ENCODE measurements at regions not wholly inside any gene's neighbourhood (a gene's known extent, or its start where the extent isn't known, plus 50 kb on each side); places are given as distances from the start of the nearest gene placed in this dataset.

GRCh38 chr5:153050496-153051179 lies 439.8 kb upstream of the GRIA1 start:
- TF ChIP-seq, protein P1, sequence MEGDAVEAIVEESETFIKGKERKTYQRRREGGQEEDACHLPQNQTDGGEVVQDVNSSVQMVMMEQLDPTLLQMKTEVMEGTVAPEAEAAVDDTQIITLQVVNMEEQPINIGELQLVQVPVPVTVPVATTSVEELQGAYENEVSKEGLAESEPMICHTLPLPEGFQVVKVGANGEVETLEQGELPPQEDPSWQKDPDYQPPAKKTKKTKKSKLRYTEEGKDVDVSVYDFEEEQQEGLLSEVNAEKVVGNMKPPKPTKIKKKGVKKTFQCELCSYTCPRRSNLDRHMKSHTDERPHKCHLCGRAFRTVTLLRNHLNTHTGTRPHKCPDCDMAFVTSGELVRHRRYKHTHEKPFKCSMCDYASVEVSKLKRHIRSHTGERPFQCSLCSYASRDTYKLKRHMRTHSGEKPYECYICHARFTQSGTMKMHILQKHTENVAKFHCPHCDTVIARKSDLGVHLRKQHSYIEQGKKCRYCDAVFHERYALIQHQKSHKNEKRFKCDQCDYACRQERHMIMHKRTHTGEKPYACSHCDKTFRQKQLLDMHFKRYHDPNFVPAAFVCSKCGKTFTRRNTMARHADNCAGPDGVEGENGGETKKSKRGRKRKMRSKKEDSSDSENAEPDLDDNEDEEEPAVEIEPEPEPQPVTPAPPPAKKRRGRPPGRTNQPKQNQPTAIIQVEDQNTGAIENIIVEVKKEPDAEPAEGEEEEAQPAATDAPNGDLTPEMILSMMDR (conservative IDR thresholded peaks at IDR 0.05; ENCODE audit: low read depth, low read length) = no peak
- no peak overlapping the region for H3K4me3 ChIP-seq (ENCODE audit: low read length)
- DNase-seq (ENCODE audit: low read depth) = no peak

DNA sequence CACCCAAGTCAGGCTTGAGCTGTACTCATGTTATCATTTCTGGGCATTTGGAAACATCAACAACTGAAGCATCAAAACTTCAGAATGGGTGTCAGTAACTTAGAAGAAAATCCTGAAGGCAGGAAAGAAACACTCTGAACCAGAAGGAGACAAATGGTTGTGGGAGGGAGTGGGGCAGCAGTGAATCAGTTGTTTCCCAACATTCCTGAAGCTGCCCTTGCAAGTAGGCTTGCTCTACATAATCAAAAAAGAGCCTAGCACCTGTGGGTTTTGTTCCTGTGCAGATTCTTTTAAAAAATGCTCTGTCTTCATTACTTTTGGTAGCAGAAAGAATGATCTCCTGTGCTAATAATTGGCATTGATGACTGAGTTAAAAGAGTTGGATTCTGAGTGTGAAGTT lies 424.2 kb upstream of the GRIA1 start:
- no peak overlapping the region for H3K4me3 ChIP-seq (ENCODE audit: low read length)
- TF ChIP-seq, protein P1 (conservative IDR thresholded peaks at IDR 0.05; ENCODE audit: low read depth, low read length) = no peak
- DNase-seq (ENCODE audit: low read depth) = no peak

DNA sequence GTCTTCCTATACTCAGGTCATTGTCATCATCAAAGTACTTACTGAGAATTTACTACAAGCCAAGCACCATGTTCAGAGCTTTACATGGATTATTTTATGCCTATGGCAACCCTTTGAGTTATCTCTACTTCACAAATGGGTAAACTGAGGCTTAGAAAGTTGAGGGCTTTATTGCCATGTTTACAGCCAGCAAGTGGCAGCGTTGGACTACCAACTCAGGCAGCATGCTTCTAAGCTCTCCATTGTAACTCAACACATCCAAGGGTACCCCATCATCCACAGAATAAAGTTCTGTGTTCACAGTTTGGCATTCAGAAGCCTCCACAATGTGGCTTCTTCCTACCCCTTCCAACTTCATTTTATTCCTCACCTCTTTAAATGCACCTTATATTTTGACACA lies 422.6 kb upstream of the GRIA1 start:
- no peak overlapping the region for H3K4me3 ChIP-seq (ENCODE audit: low read length)
- TF ChIP-seq, protein P1 (conservative IDR thresholded peaks at IDR 0.05; ENCODE audit: low read depth, low read length) = no peak
- no peak for DNase-seq (ENCODE audit: low read depth)

GRCh38 chr5:153079396-153079795 lies 411.1 kb upstream of the GRIA1 start:
- TF ChIP-seq, protein P1 (conservative IDR thresholded peaks at IDR 0.05; ENCODE audit: low read depth, low read length) = no peak

DNA sequence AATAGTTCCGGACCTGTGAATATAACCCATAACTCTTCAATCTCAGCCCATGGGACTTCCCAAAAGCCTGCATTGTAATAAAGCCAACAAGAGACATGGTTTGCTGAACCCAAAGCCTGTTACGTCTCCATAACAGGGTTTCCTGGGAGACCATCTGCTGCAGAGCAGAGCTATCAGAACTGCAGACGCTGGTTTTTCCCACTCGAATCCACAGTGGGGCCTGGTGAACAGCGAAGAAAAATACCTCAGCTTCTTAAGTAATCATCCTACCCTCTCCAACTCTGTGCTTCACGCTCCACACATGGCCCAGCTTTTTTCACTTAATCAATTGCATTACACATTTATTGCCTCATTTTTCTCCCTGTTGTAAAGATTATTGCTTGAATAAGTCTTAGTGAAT lies 409.5 kb upstream of the GRIA1 start:
- TF ChIP-seq, protein P1 (conservative IDR thresholded peaks at IDR 0.05; ENCODE audit: low read depth, low read length) = no peak
- no peak overlapping the region for H3K4me3 ChIP-seq (ENCODE audit: low read length)
- DNase-seq (ENCODE audit: low read depth) = no peak

More at GRCh38 chr5:153079396-153079795, 411.1 kb upstream of the GRIA1 start:
- no peak for DNase-seq (ENCODE audit: low read depth)
- no peak overlapping the region for H3K4me3 ChIP-seq (ENCODE audit: low read length)

GRCh38 chr5:153081385-153081784 lies 409.1 kb upstream of the GRIA1 start:
- TF ChIP-seq, protein P1 (conservative IDR thresholded peaks at IDR 0.05; ENCODE audit: low read depth, low read length) = no peak
- DNase-seq (ENCODE audit: low read depth) = no peak
- H3K4me3 ChIP-seq (ENCODE audit: low read length) = no peak overlapping the region

DNA sequence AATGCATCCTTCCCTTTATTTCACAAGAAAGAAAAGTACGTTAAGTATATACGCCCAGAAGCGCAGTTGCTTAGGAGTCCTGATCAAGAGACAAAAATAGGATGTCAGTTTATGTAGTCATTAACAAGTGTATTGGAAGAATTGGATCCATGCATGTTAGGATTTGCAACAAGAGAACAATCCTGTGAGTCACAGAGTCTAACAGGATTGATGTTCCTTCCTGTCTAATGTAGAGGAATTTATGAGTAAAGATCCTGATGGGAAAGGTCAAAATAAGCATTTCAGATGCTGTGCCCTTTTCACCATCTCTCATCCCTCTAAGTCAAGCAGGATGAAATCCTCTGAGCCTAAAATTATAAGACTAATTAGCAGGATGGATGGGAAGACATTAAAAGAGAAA lies 406.0 kb upstream of the GRIA1 start:
- peak; percentile 37 for DNase-seq (ENCODE audit: low read depth)
- no peak overlapping the region for H3K4me3 ChIP-seq (ENCODE audit: low read length)
- TF ChIP-seq, protein P1 (conservative IDR thresholded peaks at IDR 0.05; ENCODE audit: low read depth, low read length) = no peak
